Astrocyte of the cerebellum (primary cell): ENCODE measurements at regions not wholly inside any gene's neighbourhood (a gene's known extent, or its start where the extent isn't known, plus 50 kb on each side); places are given as distances from the start of the nearest gene placed in this dataset.
"Not testable (repeated sequence)": the region's sequence is repeated elsewhere in the genome, so short reads cannot be mapped to it uniquely, and the experiment has no call there.

ENCODE experiments used
- DNase-seq: peaks from one replicate; pipeline ENCODE4 v3.0.0-alpha.2; 2011; ENCODE audit warnings: low read depth
- H3K4me3 ChIP-seq: 2 replicates; pipeline ENCODE4 v1.5.1; 2011; ENCODE audit warnings: mild to moderate bottlenecking, low read depth, low read length, moderate library complexity
- CTCF ChIP-seq: IDR thresholded peaks from 2 replicates; pipeline ENCODE4 v1.5.1; 2012; ENCODE audit warnings: low read length, low read depth, moderate library complexity, mild to moderate bottlenecking; ENCODE audit errors: missing control alignments
- in situ Hi-C: cut with HindIII; loops from 2 replicates; pipeline ENCODE4 v1.10.0; 2017; ENCODE audit warnings: low sequenced_read_pairs

- H3K4me3 ChIP-seq = no peak overlapping the region
- in situ Hi-C loops = no loop called here
- TF ChIP-seq CTCF = no peak
- no peak for DNase-seq
Measured at GRCh38 chr10:64040781-64041180, 519.6 kb downstream of the REEP3 start.

GRCh38 chr10:64041185-64041988 lies 520.2 kb downstream of the REEP3 start:
- peak overlapping the region; percentile 35 for H3K4me3 ChIP-seq
- in situ Hi-C loops = no loop called here
- peak; percentile 100 for TF ChIP-seq CTCF
- DNase-seq = peak; percentile 54

- TF ChIP-seq CTCF = no peak
- no peak for DNase-seq
- in situ Hi-C loops = no loop called here
- no peak overlapping the region for H3K4me3 ChIP-seq
Measured at GRCh38 chr10:64041989-64042490, 520.8 kb downstream of the REEP3 start.

GRCh38 chr10:64044098-64044497 lies 522.9 kb downstream of the REEP3 start:
- in situ Hi-C loops = no loop called here
- H3K4me3 ChIP-seq = no peak overlapping the region
- no peak for DNase-seq
- no peak for TF ChIP-seq CTCF

GRCh38 chr10:64044957-64045632 lies 523.9 kb downstream of the REEP3 start:
- H3K4me3 ChIP-seq, DNase-seq, in situ Hi-C loops: not testable (repeated sequence)

GRCh38 chr10:64054392-64054791 lies 533.2 kb downstream of the REEP3 start:
- no peak for DNase-seq
- in situ Hi-C loops = no loop called here
- H3K4me3 ChIP-seq = no peak overlapping the region
- no peak for TF ChIP-seq CTCF

- in situ Hi-C loops = no loop called here
- H3K4me3 ChIP-seq = no peak overlapping the region
- TF ChIP-seq CTCF = no peak
- DNase-seq = no peak
Measured at GRCh38 chr10:64059884-64060283, 538.7 kb downstream of the REEP3 start.
